CD4-positive, alpha-beta T cell treated with Interleukin-17A for 1 hour (primary cell): ENCODE measurements at regions not wholly inside any gene's neighbourhood (a gene's known extent, or its start where the extent isn't known, plus 50 kb on each side); places are given as distances from the start of the nearest gene placed in this dataset.
"Not testable (repeated sequence)": the region's sequence is repeated elsewhere in the genome, so short reads cannot be mapped to it uniquely, and the experiment has no call there.

Experiments
- DNase-seq: peaks from one replicate; pipeline ENCODE4 v3.0.0-alpha.2; 2020

- no peak for DNase-seq
Observed at GRCh38 chr1:60298290-60298689, 224.7 kb upstream of the C1orf87 start.

- no peak for DNase-seq
Observed at GRCh38 chr1:60296794-60297193, 223.2 kb upstream of the C1orf87 start.

- DNase-seq = no peak
Observed at GRCh38 chr1:60292140-60292539, 218.6 kb upstream of the C1orf87 start.

- DNase-seq = no peak
Observed at GRCh38 chr1:60290393-60290792, 216.8 kb upstream of the C1orf87 start.

- no peak for DNase-seq
Observed at GRCh38 chr1:60287536-60287935, 214.0 kb upstream of the C1orf87 start.

- DNase-seq = no peak
Observed at GRCh38 chr1:60283690-60284089, 210.1 kb upstream of the C1orf87 start.

GRCh38 chr1:60281360-60281932, 207.9 kb upstream of the C1orf87 start:
- DNase-seq = peak; percentile 2

GRCh38 chr1:60280819-60281218, 207.2 kb upstream of the C1orf87 start:
- no peak for DNase-seq

- DNase-seq = no peak
Observed at GRCh38 chr1:60280256-60280655, 206.7 kb upstream of the C1orf87 start.

- no peak for DNase-seq
Observed at GRCh38 chr1:60279798-60280197, 206.2 kb upstream of the C1orf87 start.

GRCh38 chr1:60277269-60277668, 203.7 kb upstream of the C1orf87 start:
- DNase-seq = no peak

- DNase-seq = no peak
Observed at GRCh38 chr1:60274422-60275290, 201.1 kb upstream of the C1orf87 start.

GRCh38 chr1:60273185-60273584, 199.6 kb upstream of the C1orf87 start:
- DNase-seq = no peak

- DNase-seq = no peak
Observed at GRCh38 chr1:60271041-60271440, 197.5 kb upstream of the C1orf87 start.

GRCh38 chr1:60268451-60268850, 194.9 kb upstream of the C1orf87 start:
- DNase-seq = no peak

GRCh38 chr1:60265560-60266535, 192.3 kb upstream of the C1orf87 start:
- no peak for DNase-seq

GRCh38 chr1:60262701-60263100, 189.1 kb upstream of the C1orf87 start:
- DNase-seq = no peak

GRCh38 chr1:60257531-60257930, 184.0 kb upstream of the C1orf87 start:
- no peak for DNase-seq

GRCh38 chr1:60255565-60255964, 182.0 kb upstream of the C1orf87 start:
- DNase-seq = no peak

- DNase-seq = no peak
Observed at GRCh38 chr1:60251426-60251825, 177.9 kb upstream of the C1orf87 start.

- DNase-seq = not testable (repeated sequence)
Observed at GRCh38 chr1:60247467-60247866, 173.9 kb upstream of the C1orf87 start.

GRCh38 chr1:60245324-60245723, 171.8 kb upstream of the C1orf87 start:
- DNase-seq = no peak

GRCh38 chr1:60244906-60245305, 171.3 kb upstream of the C1orf87 start:
- no peak for DNase-seq
